NAMALWA (cell line): ENCODE measurements at regions not wholly inside any gene's neighbourhood (a gene's known extent, or its start where the extent isn't known, plus 50 kb on each side); places are given as distances from the start of the nearest gene placed in this dataset.
"Not testable (repeated sequence)": the region's sequence is repeated elsewhere in the genome, so short reads cannot be mapped to it uniquely, and the experiment has no call there.

Source experiments
- DNase-seq: peaks from one replicate; pipeline ENCODE4 v3.0.0-alpha.2; 2015; ENCODE audit warnings: low spot score

- DNase-seq: no peak
Measured at GRCh38 chr12:25382311-25383106, 131.8 kb upstream of the KRAS start.

- no peak for DNase-seq
Measured at GRCh38 chr12:25377469-25378177, 126.9 kb upstream of the KRAS start.

- DNase-seq: no peak
Measured at GRCh38 chr12:25376985-25377384, 126.3 kb upstream of the KRAS start.

GRCh38 chr12:25376407-25376806 lies 125.7 kb upstream of the KRAS start:
- DNase-seq: no peak

GRCh38 chr12:25372969-25373817 lies 122.5 kb upstream of the KRAS start:
- no peak for DNase-seq

- no peak for DNase-seq
Measured at GRCh38 chr12:25372002-25372401, 121.3 kb upstream of the KRAS start.

- no peak for DNase-seq
Measured at GRCh38 chr12:25368557-25368956, 117.8 kb upstream of the KRAS start.

- DNase-seq: no peak
Measured at GRCh38 chr12:25366122-25366521, 115.4 kb upstream of the KRAS start.

- no peak for DNase-seq
Measured at GRCh38 chr12:25365340-25365730, 114.6 kb upstream of the KRAS start.

GRCh38 chr12:25364529-25365339 lies 114.0 kb upstream of the KRAS start:
- DNase-seq: peak; percentile 41

- DNase-seq: no peak
Measured at GRCh38 chr12:25362646-25363045, 111.9 kb upstream of the KRAS start.

GRCh38 chr12:25361511-25361910 lies 110.8 kb upstream of the KRAS start:
- no peak for DNase-seq

GRCh38 chr12:25357595-25357994 lies 106.9 kb upstream of the KRAS start:
- no peak for DNase-seq

- DNase-seq: not testable (repeated sequence)
Measured at GRCh38 chr12:25352942-25353341, 102.2 kb upstream of the KRAS start.

GRCh38 chr12:25352083-25352918 lies 101.6 kb upstream of the KRAS start:
- no peak for DNase-seq

- no peak for DNase-seq
Measured at GRCh38 chr12:25348593-25348895, 97.8 kb upstream of the KRAS start.

- no peak for DNase-seq
Measured at GRCh38 chr12:25347716-25348592, 97.2 kb upstream of the KRAS start.

GRCh38 chr12:25341877-25342276 lies 91.1 kb upstream of the KRAS start:
- DNase-seq: peak; percentile 36

GRCh38 chr12:25337916-25338315 lies 87.2 kb upstream of the KRAS start:
- DNase-seq: no peak

- DNase-seq: no peak
Measured at GRCh38 chr12:25332143-25332542, 81.4 kb upstream of the KRAS start.
